Ramos (cell line): ENCODE measurements at regions not wholly inside any gene's neighbourhood (a gene's known extent, or its start where the extent isn't known, plus 50 kb on each side); places are given as distances from the start of the nearest gene placed in this dataset.

ENCODE experiments used
- in situ Hi-C: fragments of 300-500 bp; cut with MboI; formaldehyde crosslinking; loops from one replicate; pipeline ENCODE4 v1.14.3; 2022; ENCODE audit warnings: low sequenced_read_pairs; ENCODE audit not compliant: unreplicated experiment

GRCh38 chr10:129322933-129323820 lies 143.9 kb upstream of the MGMT start:
- in situ Hi-C loops, result no loop called here

DNA sequence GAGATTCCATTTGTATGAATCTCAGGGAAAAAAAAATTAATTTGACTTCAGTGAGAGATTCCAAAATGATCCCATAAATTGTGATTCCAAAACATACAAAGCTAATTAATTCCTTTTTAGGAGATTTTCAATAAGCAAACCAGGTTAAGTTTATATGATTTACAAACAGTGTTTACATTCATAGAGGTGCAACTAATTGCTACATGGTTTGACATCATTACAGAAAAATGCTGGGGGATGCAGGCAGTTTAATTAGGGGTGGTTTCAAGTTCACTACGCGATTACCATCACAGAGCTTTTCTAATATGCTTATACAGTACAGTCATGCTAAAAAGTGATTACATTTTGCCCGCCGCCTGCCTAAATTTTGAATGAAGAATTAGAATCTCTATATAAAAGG lies 143.2 kb upstream of the MGMT start:
- in situ Hi-C loops, result no loop called here

DNA sequence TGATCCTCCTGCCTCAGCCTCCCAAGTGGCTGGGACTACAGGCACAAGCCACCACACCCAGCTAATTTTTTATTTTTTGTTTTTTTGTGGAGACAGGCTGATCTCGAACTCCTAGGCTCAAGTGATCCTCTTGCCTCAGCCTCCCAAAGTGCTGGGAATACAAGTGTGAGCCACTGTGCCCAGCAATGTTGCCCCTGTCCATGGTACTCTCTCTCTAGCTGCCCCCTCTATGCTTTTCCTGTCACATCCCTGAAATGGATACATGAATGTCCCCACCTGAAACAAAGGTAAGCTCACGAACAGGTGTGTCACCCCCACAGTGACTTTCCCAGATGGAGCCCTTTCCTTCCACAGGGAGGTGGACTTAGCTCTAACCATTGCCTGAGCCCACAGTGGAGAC lies 141.1 kb upstream of the MGMT start:
- in situ Hi-C loops, result no loop called here

GRCh38 chr10:129328546-129328945 lies 138.5 kb upstream of the MGMT start:
- in situ Hi-C loops, result no loop called here

DNA sequence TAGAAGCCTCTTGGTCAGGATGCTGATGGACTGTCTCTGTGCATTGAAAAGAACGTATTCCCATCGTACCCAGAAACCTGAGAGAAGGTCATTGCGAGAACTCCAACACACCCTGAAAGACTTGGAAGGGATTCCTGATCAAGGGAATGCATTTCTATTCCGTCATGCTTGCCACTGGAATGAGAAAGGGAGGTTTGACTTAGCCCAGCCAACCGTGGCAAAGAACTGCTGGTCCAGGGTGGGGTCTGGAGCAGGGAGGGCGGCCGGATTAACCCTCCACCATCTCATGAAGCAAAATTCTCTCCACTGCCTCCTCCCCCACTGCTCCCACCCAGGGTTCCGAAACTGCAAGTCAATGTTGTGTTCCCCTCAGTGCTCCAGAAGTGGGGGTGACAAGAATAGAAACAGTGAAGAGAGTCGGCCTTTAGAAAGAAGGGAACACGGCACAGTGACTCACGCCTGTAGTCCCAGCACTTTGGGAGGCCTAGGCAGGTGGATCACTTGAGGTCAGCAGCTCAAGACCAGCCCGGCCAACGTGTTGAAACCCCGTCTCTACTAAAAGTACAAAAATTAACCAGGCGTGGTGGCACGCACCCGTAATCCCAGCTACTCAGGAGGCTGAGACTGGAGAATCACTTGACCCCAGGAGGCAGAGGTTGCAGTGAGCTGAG lies 137.5 kb upstream of the MGMT start:
- in situ Hi-C loops, result no loop called here

GRCh38 chr10:129330211-129330610 lies 136.8 kb upstream of the MGMT start:
- in situ Hi-C loops, result no loop called here

- in situ Hi-C loops, result no loop called here
Observed at GRCh38 chr10:129331207-129331838, 135.7 kb upstream of the MGMT start.

DNA sequence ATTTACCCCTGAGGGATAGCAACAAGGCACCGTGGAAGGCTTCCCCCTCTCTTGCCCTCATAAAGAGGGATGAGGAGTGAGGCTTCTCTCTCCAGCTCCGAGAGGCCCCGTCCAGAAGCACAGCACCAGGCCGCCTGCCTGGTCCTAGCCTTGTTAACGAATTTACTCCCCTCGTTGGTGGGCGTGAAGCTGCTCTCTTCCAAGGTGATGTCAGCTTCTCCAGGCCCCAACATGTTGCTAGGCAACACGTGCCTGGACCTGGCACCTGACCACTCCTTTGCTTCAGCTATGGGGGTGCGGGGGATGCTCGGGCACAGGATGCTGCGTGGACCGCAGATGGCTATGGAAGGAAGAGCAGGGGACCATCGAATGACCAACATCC lies 135.2 kb upstream of the MGMT start:
- in situ Hi-C loops, result no loop called here

GRCh38 chr10:129332476-129332875 lies 134.6 kb upstream of the MGMT start:
- in situ Hi-C loops, result no loop called here

DNA sequence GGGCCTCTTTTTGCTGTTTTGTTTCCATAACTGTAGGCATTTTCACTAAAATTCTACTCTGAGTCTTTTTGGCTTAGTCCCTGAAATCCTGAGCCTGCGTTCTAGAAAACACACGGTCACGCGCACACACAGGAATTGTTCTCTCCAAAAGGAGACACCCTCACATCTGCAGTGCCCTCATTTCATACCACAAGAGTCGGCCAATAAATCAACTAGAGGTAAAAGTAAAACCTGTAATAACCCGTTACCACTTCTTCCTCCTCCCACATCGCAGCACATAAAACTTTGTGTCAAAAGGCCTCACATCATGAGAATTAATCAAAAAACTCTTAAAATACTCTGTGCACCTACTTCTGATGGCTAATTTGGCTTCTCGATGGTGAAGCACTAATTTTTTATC lies 133.3 kb upstream of the MGMT start:
- in situ Hi-C loops, result no loop called here

GRCh38 chr10:129334266-129334665 lies 132.8 kb upstream of the MGMT start:
- in situ Hi-C loops, result no loop called here

DNA sequence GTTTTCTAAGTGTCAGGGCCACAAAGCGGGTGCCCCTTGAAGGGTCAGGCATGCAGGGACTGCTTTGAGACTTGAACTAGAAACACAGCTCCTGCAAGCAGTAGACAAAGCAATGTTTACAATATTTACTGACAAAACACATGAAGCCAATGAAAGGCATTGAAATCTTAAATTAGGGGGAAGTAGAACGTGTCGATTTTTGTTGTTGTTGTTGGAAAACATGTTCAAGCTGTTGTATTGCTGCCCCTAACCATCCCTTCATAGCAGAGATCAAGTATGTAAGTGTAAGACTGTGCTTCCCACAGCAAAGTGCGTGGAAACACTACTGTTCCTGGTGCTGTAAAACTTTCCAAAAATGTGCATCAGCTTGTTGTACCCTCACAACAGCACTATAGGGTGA lies 131.6 kb upstream of the MGMT start:
- in situ Hi-C loops, result no loop called here

DNA sequence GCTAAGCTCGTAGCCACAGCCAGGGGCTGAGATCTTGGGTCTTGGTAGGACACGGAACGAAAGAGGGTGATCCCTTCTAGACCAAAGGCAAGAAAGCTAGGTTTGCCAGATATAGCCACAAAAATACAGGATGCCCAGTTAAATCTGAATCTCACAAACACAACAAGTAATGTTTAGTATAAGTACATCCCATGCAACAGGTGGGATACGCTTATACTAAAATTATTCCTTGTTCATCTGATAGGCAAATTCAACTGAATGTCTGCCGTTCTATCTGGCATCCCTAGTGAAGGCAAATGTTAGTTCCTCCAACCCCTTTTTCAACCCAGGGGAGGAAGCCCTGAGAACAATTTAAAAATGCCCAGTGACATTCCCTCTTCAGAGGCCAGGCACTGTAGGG lies 131.1 kb upstream of the MGMT start:
- in situ Hi-C loops, result no loop called here

DNA sequence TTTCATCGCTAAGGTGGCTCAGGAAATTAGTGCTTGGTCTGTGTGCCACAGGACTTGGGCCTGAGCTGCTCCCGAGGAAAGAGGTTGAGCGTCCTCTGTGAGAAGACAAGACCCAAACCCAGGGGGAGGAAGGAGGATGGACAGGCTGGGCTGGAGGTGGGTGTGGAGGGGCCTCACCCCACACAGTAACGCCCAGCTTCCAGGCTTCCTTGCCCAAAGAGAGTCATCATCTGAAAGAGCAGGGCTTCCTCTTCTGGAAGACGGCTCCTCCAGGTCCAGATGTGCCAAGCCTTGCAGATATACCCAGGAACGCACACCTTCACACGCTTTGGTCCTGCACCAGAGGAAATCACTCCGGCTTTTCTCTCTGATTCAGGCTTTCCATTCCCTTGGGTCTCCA lies 127.8 kb upstream of the MGMT start:
- in situ Hi-C loops, result no loop called here

DNA sequence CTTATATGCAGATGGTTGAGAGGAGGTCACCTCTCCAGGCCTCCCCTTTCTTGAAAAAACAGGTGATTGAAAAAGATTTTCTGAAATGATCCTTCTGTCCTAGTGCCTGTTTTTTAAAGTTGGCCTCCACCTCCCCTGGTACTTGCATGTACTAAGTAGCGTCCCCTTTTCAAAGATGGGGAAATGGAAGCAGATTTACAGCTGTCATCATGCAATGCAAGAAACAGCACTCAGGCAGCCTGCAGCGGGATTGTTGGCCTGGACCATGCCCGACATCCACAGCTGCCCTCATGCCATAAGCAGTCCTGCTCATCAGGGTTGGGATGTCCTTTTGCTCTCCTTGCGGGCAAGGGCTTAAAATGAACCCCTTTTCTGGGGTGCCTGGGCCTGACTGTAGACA lies 127.2 kb upstream of the MGMT start:
- in situ Hi-C loops, result no loop called here

GRCh38 chr10:129341087-129341486 lies 126.0 kb upstream of the MGMT start:
- in situ Hi-C loops, result no loop called here

- in situ Hi-C loops, result no loop called here
Observed at GRCh38 chr10:129342385-129342784, 124.7 kb upstream of the MGMT start.

GRCh38 chr10:129343141-129343540 lies 123.9 kb upstream of the MGMT start:
- in situ Hi-C loops, result no loop called here

DNA sequence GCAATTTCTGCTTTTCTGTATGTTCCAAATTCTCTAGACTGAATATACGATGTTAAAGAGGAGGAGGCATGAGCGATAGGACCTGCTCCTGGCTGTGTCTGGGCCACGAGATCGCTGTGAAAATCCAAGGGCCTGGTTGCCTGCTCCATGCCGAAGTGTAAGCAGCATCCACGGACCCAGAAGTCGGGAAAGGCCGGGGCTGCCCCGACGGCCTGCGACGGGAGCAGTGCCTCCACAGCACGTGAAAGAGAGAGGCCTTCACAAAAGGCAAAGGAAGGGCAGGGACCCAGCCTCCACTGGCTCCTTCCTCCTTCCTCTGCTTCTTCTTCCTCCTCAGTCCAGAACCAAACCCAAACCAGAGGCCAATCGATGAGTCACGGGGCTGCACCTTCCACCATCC lies 122.9 kb upstream of the MGMT start:
- in situ Hi-C loops, result no loop called here

GRCh38 chr10:129344731-129345355 lies 122.2 kb upstream of the MGMT start:
- in situ Hi-C loops, result no loop called here

GRCh38 chr10:129345763-129346162 lies 121.3 kb upstream of the MGMT start:
- in situ Hi-C loops, result no loop called here
